NCI-H460 (cell line): ENCODE measurements at regions not wholly inside any gene's neighbourhood (a gene's known extent, or its start where the extent isn't known, plus 50 kb on each side); places are given as distances from the start of the nearest gene placed in this dataset.
"Not testable (repeated sequence)": the region's sequence is repeated elsewhere in the genome, so short reads cannot be mapped to it uniquely, and the experiment has no call there.

Experiments
- DNase-seq: peaks from one replicate; pipeline ENCODE4 v3.0.0-alpha.2; 2016; ENCODE audit warnings: low read depth; ENCODE audit errors: extremely low read depth

DNA sequence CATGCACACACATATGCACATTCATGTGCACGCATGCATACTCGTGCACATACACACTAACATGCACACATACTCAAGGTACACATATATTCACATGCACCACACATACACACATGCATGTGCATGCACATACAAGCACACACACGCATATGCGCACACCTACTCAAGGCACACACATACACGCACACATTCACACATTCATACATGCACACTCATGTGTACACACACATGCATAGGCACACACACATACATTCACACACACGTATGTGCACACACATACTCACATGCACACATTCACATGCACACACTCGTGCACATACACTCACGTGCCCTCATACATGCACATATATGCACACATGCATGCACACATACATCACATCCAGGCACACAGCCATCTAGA lies 489.0 kb downstream of the MN1 start:
- no peak for DNase-seq

DNA sequence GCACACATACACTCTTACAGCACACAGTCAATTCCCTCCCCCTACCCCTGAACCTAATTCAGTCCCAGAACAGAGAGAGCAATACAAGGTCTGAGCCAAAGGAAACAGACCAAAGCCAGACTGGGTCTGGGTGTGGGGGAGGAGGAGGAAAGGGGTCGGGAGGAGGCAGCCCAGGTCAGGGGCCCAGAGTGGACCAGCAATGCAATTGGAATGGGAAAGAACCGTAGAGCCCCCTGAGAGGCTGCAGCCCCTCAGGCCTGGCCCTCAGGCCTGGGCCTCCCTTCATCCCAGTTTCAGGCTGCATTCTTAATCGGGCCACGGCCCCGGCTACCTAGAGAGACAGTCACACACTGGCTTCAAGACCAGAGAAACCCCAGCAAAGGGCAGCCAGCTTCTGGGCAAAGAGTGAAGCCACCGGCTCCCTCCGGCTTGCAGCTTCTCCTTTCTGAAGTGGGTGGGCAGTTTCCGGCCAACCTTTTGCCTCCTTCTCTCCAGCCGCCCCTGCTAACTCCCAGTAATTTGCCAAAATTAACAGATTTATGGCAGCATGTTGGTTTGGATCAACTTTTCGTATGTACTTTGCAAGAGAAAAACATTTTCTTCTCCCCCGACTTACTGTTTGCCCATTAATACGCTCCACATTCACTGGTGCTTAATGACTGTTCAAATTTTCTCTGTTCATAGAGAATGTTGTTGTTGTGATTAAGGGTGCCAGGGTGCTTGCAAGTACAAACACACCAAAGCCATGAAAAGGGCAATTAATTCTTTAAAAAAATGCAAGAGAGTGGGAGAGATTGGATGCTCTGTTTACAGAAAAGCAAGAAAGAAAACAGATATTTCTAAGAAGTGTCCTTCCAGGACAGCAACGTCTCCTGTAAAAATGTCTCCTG lies 488.3 kb downstream of the MN1 start:
- no peak for DNase-seq

DNA sequence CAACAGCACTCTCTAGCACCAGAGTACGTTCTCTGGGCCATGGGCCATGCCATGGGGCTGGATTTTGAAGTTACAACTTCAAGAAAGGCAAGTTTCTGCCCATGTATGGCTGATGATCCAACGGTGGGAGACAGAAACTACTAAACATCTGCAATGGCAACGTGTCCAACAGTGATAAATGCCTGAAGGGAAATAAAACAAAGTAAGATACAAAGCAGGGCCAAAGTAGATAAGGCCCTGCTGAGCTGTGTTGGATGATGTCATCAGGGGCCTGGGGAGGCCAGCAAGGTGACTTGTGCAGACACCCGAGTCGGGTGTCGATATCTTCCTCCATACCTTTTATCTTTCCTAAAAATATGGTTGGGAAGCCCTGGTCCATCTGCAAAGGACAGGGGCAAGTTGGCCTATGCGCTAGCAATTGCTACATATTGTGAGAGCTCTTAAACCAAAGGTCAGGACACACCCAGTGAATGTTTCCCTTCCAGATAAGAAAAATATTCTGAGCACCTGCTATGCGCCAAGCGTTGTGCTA lies 487.2 kb downstream of the MN1 start:
- DNase-seq = no peak

DNA sequence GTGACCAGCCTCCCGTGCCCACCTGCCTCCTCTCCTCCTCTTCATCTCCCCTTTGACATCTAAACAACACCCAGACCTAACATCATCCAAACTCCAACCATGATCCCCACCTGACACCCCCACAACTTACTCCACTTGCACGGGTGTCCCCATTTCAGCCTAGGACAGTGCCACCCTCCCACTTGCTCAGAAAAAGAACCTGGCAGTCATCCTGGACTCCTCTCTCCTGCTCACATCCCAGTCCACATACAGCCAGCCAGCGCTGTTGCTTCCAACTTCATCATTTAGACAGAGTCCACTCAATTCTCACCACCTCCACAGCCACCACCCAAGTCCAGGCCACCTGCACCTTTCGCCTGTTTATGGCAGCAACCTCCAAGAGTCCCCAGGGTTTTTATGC lies 485.7 kb downstream of the MN1 start:
- DNase-seq = no peak

DNA sequence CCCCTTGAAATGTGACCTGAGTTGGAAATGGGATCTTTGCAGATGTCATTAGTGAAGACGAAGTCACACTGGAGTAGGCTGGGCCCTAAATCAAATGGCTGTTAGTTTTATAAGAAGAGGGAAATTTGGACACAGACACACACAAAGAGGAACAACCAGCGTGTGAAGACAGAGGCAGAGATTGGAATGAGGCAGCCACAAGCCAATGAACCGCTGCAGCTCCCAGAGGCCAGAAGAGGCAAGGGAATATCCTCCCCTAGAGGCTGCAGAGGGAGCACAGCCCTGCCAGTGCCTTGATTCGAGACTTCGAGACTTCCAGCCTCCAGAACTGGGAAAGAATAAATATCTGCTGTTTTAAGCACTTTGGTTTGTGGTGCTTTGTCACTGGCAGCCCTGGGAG lies 484.5 kb downstream of the MN1 start:
- DNase-seq = no peak

DNA sequence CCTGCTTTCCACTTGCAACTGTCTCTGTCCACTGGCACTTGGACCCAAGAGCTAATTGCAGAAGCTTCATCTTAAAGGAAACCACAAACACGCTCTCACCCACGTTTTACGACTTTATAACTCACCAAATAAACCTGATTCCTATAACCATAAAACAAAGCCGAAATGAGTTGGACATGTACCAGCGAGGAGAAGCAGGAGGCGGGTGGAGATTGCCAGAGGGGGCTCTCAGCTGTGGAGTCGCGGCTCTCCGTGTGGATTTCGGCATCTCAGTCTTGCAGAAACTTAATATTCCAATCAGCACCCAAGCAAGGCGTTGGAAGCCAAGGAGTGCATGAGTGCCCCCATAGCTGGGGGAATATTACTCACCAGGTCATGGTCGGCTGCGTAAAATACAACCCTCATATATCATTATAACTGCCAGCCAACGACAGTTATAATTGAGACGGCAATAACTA lies 483.6 kb downstream of the MN1 start:
- DNase-seq = no peak

DNA sequence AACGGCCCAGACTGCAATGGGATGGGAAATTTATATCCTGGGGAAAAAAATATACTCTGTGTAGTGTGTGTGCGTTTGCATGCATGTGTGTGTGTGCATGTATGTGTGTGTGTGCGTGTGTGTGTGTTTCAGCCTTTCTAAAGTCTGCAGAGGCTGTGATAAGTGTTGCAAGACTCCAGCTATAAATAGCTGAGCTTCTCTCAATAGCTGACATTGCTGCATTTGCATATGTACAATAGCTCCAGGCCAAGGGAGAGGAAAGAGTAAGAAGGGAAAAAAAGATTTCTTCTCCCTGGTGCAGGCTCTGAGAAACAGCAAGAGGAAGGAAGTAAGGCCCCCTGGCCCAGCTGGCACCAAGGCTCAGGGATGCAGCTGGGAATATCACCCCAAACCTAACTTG lies 483.0 kb downstream of the MN1 start:
- no peak for DNase-seq

DNA sequence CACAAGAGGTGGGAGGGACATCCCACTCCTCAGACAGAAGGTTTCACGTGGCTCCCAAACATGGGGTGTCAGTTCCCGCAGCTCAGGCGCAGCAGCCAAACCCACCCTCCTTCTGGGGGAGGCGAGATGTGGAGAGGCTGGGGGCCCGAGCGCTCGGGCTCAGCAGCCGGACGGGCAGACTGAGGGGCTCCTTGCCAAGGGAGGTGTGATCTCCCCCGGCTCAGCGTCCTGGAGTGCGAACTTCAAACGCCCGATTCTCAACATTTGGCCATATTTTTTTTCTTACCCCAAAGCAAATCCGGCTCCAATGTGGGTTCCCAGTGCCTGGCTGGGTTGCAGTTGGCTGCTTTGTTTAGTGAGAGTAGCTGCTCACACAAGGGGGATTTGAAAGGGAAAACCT lies 477.9 kb downstream of the MN1 start:
- DNase-seq = no peak

DNA sequence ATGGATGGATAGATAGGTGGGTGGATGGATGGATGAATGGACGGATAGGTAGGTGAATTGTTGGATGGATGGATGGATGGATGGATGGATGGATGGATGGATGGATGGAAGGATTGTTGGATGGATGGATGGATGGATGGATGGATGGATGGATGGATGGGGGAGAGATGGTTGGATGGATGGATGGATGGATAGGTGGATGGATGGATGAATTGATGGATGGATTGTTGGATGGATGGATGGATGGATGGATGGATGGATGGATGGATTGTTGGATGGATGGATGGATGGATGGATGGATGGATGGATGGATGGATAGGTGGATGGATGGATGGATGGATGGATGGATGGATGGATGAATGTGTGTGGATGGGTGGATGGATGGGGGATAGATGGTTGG lies 476.6 kb downstream of the MN1 start:
- not testable (repeated sequence) for DNase-seq

DNA sequence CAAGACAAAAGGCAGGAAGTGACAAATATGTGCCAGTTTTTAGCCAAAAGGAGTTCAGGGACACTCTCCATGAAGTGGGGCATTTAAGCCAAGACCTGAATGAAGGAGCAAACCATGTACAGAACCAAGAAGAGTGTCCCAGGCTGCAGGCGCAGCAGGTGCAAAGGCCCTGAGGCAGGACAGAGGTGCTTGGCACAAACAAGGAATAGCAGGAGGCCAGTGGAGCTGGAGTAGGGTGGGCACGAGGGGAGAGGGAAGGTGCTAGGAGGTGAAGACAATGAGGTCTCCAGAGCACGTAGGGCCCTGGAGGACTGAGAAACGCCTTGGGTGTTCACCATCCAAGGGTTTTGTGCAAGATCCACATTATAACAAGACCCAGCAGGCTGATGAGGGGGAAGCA lies 474.1 kb downstream of the MN1 start:
- no peak for DNase-seq

DNA sequence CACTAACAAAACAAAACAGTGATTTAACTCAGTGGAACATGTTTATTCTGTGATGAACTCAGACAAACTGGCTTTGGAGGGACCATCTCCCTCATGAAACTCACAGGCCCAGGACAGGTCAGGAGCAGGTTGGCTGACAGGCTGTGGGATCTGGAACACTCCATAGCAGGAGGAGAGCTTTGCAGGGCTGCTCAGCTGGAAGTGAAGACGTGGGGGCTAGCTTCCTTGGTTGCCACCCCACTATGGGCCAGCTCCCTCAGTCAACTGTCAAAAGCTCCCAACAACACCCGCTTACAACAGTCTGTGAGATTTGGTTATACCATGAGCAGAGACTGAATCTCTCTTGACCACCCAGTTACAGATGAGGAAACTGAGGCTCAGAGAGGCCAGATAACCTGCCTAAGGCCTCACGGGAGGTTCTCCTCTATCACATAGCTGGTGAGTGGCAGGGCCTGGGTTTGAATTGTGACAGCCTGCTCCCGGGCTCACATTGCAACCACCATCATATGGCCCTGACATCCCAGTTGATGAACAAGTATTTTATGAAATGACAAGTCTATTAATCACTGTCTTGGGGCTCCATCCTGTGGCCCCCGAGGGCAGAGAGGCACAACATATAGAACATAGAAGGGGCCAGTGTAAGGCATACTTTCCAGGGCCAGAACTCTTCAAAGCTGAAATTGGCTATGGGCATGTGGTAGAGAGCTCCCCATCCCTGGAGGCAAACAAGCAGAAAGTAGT lies 473.4 kb downstream of the MN1 start:
- DNase-seq = no peak

DNA sequence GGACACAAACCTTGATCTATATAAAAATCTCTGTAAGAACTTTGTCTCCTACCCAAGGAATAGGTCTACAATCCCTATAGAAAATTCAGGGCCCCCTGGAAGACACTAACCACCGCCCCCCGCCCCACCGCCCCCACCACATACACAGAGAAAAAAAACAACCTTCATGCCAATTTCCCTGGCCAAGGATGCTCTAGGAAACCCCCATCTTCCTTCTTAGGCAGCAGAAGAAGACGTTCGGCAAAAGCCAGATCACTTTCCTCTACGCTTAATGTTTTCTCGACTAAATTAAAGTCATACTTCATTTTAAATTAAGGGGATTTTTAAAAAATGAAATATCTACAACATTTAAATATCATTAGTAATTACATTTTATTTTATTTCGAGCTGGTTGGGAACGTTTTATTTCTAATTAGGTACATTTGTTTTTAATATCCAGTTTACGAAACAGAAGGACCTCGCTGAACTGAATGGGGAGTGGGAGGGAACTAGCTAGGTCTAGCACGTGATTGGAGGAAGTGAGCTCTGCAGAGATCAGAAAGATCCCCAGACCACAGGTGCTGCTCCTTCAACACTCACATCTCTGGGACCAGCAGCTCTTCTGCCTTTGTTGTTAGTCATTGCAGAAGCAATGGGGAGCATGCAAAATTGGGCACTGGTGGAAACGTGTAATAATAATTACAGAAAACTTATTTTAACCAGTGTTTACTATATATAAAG lies 472.3 kb downstream of the MN1 start:
- no peak for DNase-seq

DNA sequence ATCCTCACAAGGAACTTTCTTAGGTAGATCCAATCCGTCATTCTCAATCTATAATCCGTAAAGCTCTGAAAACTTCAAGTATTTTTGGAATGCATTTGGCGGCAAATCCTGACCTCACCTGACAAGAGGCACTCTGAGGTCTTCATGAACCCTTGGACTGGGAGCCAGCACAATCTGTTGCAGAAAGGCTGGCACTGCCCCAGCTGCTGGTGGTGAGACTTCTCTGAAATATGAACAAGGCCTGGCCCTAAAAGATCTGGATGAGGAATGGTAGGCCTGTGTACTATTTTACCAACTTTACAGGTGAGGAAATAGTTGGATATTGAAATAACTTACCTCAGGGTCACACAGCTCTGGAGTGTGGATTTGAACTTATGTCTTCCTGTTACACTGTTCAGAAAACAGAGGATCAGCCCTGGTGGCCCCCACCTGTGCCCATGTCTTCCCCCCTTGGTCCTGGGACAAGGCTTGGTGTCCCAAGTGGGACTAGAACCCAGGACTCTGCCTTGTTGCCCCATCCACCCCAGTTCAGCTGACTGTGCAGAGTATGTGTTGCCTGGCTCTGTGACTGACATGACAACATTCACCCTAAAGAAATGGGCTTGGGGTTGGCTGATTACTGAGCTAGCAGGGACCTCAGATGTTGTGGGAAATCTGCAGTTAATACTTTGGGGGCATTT lies 471.4 kb downstream of the MN1 start:
- no peak for DNase-seq

DNA sequence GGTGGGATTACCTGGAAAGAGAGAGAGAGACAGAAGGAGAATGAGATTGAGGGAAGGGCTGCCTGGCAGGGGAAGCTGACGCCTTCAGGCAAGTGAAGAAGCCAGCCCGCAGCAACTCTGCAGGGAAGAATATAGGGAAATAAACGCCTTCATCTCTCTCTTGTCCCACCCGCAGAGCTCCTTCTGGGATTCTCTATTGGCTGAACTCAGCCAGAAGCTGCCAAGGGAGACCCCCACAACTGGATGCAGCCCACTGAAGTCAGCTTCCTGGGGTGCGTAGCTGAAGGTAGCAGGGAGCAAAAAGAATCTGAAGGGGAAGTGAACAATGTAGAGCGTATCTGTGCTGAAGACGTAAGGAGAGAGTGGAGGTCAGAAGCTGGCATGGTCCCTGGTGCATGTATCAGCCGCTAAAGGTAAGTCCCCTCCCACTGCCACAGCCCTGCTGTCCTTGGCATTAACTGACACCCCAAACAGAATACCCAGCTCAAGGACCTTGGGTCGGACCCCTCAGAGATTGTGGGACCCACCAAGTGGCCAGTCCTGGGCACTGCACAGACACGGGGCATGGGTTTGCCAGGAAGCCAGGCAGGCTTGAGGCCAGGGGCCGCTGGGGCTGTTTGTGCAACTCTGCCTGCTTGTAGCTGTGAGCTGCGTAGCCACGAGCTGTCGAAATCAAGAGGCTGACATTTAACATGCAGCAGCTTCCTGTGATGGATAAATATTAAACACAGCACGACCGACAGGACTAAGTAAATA lies 469.9 kb downstream of the MN1 start:
- peak; percentile 60 for DNase-seq

DNA sequence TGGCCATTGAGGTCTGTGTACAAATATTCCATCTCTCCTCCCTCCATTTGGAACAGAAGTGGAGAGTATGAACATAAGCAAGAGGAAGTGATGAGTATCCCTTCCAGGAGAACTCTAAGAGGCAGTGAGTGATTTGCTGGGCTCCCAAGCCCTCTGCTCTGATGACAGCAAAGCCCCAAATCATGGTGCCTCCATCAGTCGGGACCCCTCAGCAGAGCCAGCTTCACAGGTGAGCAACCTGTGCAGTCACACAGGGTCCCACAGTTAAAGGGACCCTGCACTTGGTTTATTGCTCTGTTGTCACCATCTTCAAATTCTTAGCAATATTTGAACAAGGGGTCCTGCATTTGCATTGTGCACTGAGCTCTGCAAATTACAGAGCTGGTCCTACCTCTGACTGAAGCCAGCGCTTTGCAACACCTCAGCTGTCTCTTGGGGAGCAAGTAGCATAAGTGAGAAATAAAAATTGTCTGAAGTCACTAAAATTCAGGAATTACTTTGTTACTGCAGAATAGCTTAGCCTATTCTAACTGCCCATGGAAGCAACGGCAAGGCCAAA lies 466.4 kb downstream of the MN1 start:
- no peak for DNase-seq

DNA sequence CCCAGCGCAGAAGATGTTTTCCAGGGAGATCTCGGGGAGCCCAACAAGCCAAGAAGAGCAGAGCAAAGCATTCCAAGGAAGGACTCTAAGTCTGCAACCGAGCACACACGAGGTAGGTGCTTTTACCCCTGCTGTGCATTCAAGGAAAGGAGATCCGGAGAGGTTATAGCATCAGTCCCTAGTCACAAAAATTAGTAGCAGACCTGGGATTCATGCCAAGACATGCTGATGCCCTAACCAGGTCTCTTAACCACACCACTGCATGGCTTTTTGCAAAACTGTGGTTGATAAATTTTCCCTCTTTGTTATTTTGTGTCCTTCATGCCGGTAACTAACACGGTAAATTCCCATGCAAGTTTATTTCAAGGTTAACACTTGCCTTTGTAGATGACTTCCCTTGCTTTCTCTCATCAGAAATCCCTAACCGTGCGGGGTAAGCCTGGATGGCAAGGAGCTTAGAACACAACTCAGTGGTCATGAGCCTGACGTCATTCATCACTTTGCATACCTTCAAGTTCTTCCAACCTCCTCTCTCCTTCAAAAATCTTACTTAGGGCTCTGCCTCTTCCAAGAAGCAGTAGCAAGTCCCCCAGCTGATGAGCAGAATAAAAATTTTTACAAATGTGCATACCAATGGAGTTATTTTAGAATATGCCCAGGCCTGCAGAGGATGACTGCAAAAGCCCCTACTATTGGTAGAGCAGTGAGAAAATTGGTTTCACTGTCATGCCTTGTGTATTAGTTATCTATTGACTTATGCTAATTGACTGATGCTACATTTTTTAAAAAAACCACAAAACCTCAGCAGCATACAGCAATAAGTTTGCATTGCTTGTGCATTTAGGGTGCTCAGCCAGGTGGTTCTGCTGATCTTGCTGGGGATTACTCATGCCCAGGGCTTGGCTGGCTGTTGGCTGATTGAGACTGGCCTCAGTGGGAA lies 465.1 kb downstream of the MN1 start:
- DNase-seq = no peak

DNA sequence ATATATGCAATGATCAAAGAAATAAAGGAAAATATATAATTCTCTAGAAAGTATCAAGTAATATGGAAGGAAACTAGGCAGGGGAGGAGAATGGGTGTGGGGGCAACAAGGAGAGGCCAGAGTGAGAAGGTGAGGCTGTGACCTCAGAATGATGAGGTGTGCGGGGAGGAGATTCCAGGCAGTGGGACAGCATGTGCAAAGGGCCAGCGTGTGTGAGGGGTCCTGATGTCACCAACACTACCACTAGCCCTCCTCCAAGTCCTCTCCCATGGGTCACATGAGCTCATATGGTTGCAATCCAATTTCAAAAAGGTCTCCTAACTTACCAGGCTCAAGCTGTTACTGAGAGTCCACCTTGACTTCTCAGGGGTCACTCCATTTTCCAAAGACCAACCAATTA lies 463.9 kb downstream of the MN1 start:
- no peak for DNase-seq

DNA sequence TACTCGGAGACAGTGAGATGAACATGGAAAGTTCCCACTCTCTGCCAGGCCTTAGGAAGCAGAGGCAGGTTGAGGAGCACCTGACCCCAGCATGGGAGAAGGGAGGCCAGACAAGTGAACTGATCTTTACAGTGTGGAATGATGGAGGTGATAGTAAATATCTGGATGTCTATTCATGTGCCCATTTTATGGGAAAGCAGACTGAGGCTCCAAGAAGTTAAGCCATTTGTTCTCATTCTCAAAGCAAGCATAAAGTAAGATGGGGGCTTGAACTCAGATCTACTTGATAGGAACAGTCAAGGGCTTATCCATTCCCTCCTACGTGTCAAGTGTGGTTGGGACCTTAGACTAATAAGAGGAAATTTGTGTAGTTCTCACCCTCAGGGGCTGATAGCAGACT lies 461.5 kb downstream of the MN1 start:
- no peak for DNase-seq
